ENCODE measurements at regions not wholly inside any gene's neighbourhood (a gene's known extent, or its start where the extent isn't known, plus 50 kb on each side); places are given as distances from the start of the nearest gene placed in this dataset.

DNA sequence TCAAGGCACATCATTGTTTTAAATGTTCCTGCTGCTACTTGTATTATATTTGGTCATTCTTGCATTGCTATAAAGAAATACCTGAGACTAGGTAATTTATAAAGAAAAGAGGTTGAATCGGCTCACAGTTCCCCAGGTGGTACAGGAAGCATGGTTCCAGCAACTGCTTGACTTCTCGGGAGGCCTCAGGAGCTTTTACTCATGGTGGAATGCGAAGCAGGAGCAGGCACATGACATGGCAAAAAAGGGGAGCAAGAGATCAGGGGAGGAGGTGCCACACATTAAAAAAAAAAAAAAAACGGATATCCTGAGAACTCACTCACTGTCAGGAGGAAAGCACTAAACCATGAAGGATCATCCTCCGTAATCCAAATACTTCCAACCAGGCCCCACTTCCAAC lies 286.9 kb upstream of the PLSCR5 start:
- TF ChIP-seq MYC (IDR thresholded peaks at IDR 0.05; ENCODE audit: low read depth, low read length) = no peak
- TF ChIP-seq, protein P1, sequence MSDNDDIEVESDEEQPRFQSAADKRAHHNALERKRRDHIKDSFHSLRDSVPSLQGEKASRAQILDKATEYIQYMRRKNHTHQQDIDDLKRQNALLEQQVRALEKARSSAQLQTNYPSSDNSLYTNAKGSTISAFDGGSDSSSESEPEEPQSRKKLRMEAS (IDR thresholded peaks at IDR 0.05; ENCODE audit: low read depth, low read length) = no peak
- TF ChIP-seq POLR2A (IDR thresholded peaks at IDR 0.05; ENCODE audit: extremely low read depth, insufficient read length) = no peak
- TF ChIP-seq, protein P2, sequence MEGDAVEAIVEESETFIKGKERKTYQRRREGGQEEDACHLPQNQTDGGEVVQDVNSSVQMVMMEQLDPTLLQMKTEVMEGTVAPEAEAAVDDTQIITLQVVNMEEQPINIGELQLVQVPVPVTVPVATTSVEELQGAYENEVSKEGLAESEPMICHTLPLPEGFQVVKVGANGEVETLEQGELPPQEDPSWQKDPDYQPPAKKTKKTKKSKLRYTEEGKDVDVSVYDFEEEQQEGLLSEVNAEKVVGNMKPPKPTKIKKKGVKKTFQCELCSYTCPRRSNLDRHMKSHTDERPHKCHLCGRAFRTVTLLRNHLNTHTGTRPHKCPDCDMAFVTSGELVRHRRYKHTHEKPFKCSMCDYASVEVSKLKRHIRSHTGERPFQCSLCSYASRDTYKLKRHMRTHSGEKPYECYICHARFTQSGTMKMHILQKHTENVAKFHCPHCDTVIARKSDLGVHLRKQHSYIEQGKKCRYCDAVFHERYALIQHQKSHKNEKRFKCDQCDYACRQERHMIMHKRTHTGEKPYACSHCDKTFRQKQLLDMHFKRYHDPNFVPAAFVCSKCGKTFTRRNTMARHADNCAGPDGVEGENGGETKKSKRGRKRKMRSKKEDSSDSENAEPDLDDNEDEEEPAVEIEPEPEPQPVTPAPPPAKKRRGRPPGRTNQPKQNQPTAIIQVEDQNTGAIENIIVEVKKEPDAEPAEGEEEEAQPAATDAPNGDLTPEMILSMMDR (IDR thresholded peaks at IDR 0.05; ENCODE audit: low read depth, low read length) = no peak
- no peak for DNase-seq (ENCODE audit: low read depth)
- no peak overlapping the region for H3K4me3 ChIP-seq (ENCODE audit: low read depth, low read length)

DNA sequence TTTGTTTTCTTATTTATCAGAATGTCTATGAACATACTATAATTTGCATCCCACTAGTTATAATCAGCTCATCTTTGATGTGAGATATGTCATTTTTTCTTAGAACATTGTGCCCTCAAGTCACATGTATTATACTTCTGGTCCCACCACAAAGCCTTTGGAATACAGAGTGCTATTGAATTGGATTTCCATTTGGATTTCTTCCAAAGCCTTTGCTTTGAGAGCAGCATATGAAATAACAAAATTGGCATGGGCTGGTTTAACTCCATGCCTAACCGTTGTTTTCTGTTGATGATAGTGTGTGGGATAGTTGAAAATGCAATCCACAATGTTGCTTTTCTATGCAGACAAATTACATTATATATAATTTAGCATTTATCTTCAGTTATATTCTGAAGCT lies 284.5 kb upstream of the PLSCR5 start:
- TF ChIP-seq, protein P2 (IDR thresholded peaks at IDR 0.05; ENCODE audit: low read depth, low read length) = no peak
- no peak for TF ChIP-seq MYC (IDR thresholded peaks at IDR 0.05; ENCODE audit: low read depth, low read length)
- TF ChIP-seq, protein P1 (IDR thresholded peaks at IDR 0.05; ENCODE audit: low read depth, low read length) = no peak
- no peak for TF ChIP-seq POLR2A (IDR thresholded peaks at IDR 0.05; ENCODE audit: extremely low read depth, insufficient read length)
- H3K4me3 ChIP-seq (ENCODE audit: low read depth, low read length) = no peak overlapping the region
- DNase-seq (ENCODE audit: low read depth) = no peak

DNA sequence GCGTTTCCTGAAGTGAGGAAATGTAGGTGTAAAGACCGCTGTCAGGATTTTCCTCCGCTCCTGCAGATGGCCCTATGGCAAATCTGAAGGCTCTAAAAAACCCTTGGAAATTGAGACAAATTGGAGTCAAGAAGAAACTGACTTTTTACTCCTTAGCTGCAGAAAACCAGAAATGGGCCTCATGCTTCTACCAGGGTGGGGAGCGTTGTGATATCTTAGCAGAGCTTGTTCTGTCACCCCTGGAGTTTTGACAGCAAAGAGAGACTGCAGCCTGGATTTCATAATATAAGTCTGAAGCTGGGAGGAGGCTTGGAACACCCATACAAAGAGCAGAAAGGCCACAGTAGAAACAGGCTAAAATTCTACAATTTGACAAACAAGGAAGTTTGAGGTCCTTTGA lies 283.0 kb upstream of the PLSCR5 start:
- no peak for DNase-seq (ENCODE audit: low read depth)
- TF ChIP-seq, protein P2 (IDR thresholded peaks at IDR 0.05; ENCODE audit: low read depth, low read length) = no peak
- TF ChIP-seq POLR2A (IDR thresholded peaks at IDR 0.05; ENCODE audit: extremely low read depth, insufficient read length) (no peak), MYC (IDR thresholded peaks at IDR 0.05; ENCODE audit: low read depth, low read length) (no peak)
- TF ChIP-seq, protein P1 (IDR thresholded peaks at IDR 0.05; ENCODE audit: low read depth, low read length) = no peak
- no peak overlapping the region for H3K4me3 ChIP-seq (ENCODE audit: low read depth, low read length)

DNA sequence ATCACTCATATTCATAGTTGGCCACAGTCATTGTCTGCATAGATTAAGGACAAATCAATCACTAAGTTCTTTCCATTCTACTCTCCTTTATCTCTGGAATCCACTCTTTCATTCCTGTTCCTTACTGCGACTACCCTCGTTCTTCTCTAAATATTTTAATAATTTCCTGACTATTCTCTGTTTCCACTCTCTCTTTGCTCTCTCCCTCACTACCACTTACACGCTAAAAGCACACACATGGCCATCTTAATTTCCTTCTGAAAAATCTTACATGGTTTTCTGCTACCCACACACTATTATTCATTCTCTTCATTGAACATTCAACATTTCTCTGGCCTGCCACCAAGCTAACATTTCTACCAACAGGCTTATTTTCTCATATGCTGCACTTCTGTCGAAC lies 279.6 kb upstream of the PLSCR5 start:
- H3K4me3 ChIP-seq (ENCODE audit: low read depth, low read length) = no peak overlapping the region
- no peak for DNase-seq (ENCODE audit: low read depth)
- TF ChIP-seq, protein P2 (IDR thresholded peaks at IDR 0.05; ENCODE audit: low read depth, low read length) = no peak
- no peak for TF ChIP-seq POLR2A (IDR thresholded peaks at IDR 0.05; ENCODE audit: extremely low read depth, insufficient read length)
- no peak for TF ChIP-seq MYC (IDR thresholded peaks at IDR 0.05; ENCODE audit: low read depth, low read length)
- TF ChIP-seq, protein P1 (IDR thresholded peaks at IDR 0.05; ENCODE audit: low read depth, low read length) = no peak

DNA sequence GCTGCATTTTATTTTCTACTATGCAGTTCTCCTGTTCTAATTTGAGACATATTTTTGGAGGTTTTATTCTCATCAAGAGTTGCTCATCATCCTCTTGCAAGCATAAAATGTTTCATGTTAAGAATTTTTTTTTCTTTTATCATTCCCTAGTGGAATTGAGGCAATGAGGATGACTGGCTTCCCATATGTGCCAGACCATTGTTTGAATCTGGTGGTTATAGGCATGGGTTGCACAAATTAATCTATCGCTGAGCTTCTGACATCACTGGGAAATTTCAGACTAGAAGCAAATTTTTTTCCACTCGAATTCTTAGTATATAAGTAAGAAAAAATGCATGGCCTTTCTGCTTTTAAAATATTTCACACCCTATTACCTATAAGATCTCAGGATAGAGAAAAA lies 279.1 kb upstream of the PLSCR5 start:
- no peak overlapping the region for H3K4me3 ChIP-seq (ENCODE audit: low read depth, low read length)
- TF ChIP-seq, protein P2 (IDR thresholded peaks at IDR 0.05; ENCODE audit: low read depth, low read length) = no peak
- TF ChIP-seq MYC (IDR thresholded peaks at IDR 0.05; ENCODE audit: low read depth, low read length) (no peak), POLR2A (IDR thresholded peaks at IDR 0.05; ENCODE audit: extremely low read depth, insufficient read length) (no peak)
- TF ChIP-seq, protein P1 (IDR thresholded peaks at IDR 0.05; ENCODE audit: low read depth, low read length) = no peak
- DNase-seq (ENCODE audit: low read depth) = no peak

DNA sequence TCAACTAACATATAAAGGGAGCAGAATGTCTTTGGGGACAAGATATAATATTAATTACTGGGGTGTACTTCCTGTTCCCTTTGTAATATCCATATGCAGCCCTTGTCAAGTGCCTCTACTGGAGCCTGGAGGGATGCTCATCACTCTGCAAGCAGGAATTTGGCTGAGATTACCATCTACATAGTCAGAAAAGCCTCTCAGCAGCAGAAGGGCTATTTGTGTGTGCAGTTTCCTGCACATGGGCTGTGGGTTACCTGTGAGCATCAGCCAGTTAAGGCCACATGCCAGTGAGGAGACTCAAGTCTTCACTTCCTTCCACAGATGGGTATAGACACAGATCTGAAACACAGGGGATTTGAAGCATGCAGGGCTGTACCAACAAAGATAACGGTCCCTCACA lies 278.1 kb upstream of the PLSCR5 start:
- TF ChIP-seq, protein P1 (IDR thresholded peaks at IDR 0.05; ENCODE audit: low read depth, low read length) = no peak
- TF ChIP-seq, protein P2 (IDR thresholded peaks at IDR 0.05; ENCODE audit: low read depth, low read length) = no peak
- no peak for TF ChIP-seq MYC (IDR thresholded peaks at IDR 0.05; ENCODE audit: low read depth, low read length)
- TF ChIP-seq POLR2A (IDR thresholded peaks at IDR 0.05; ENCODE audit: extremely low read depth, insufficient read length) = no peak
- no peak overlapping the region for H3K4me3 ChIP-seq (ENCODE audit: low read depth, low read length)
- no peak for DNase-seq (ENCODE audit: low read depth)
